ENCODE measurements at regions not wholly inside any gene's neighbourhood (a gene's known extent, or its start where the extent isn't known, plus 50 kb on each side); places are given as distances from the start of the nearest gene placed in this dataset.

DNA sequence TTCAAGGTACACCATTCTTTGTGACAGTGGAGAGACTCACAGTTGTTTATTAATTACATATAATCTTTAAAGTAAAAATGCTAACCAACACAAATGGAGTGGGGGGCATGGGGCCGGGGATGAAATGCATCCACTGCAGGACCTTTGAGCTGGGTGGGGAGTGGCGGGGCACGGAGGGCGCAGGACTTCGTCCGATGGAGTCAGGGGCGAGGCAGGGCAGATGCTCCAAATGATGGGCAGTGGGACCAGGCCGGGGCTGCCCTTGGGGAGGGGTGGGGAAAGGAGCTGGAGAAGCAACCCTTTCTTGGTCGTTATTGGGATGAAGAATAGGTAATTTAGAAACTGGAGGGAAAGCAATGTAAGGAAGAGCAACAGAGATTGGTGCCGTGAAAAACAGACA, 220.0 kb downstream of the TEX29 start:
- ATAC-seq: no peak
- CTCF ChIA-PET: interaction anchor here (1.3 kb wide), 1 partner anchor 97 kb away, joined by 4 read pairs; no protein-coding TSS in a partner anchor
- Mint-ChIP-seq H3K27me3 (ENCODE audit: low read depth) (peaks cover 20% of the 10 kb centered on the region), H3K4me1 (peaks cover 42% of the 10 kb centered on the region), H3K4me3 (no peak overlapping the region), H3K27ac (no peak overlapping the region), H3K36me3 (no peaks in the 10 kb centered on the region), H3K9me3 (peaks cover 15% of the 10 kb centered on the region)
- TF ChIP-seq PRRX2 (CRISPR knock-in tag; IDR thresholded peaks at IDR 0.05) (no peak), MXD4 (CRISPR knock-in tag; IDR thresholded peaks at IDR 0.05; ENCODE audit: borderline replicate concordance) (no peak), ATF1 (CRISPR knock-in tag; IDR thresholded peaks at IDR 0.05) (no peak), EMX1 (CRISPR knock-in tag; IDR thresholded peaks at IDR 0.05) (no peak), IRF2 (CRISPR knock-in tag; IDR thresholded peaks at IDR 0.05; ENCODE audit: borderline replicate concordance, low read depth) (no peak), NR1H2 (CRISPR knock-in tag; IDR thresholded peaks at IDR 0.05) (no peak), OVOL2 (CRISPR knock-in tag; IDR thresholded peaks at IDR 0.05; ENCODE audit: borderline replicate concordance) (no peak), TEAD4 (CRISPR knock-in tag; IDR thresholded peaks at IDR 0.05) (no peak), CREM (CRISPR knock-in tag; IDR thresholded peaks at IDR 0.05) (no peak), GRHL2 (CRISPR knock-in tag; IDR thresholded peaks at IDR 0.05; ENCODE audit: insufficient replicate concordance, severe bottlenecking) (no peak)
- TF ChIP-seq, protein P1, sequence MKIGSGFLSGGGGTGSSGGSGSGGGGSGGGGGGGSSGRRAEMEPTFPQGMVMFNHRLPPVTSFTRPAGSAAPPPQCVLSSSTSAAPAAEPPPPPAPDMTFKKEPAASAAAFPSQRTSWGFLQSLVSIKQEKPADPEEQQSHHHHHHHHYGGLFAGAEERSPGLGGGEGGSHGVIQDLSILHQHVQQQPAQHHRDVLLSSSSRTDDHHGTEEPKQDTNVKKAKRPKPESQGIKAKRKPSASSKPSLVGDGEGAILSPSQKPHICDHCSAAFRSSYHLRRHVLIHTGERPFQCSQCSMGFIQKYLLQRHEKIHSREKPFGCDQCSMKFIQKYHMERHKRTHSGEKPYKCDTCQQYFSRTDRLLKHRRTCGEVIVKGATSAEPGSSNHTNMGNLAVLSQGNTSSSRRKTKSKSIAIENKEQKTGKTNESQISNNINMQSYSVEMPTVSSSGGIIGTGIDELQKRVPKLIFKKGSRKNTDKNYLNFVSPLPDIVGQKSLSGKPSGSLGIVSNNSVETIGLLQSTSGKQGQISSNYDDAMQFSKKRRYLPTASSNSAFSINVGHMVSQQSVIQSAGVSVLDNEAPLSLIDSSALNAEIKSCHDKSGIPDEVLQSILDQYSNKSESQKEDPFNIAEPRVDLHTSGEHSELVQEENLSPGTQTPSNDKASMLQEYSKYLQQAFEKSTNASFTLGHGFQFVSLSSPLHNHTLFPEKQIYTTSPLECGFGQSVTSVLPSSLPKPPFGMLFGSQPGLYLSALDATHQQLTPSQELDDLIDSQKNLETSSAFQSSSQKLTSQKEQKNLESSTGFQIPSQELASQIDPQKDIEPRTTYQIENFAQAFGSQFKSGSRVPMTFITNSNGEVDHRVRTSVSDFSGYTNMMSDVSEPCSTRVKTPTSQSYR (CRISPR knock-in tag; IDR thresholded peaks at IDR 0.05): no peak
- TF ChIP-seq, protein P2, sequence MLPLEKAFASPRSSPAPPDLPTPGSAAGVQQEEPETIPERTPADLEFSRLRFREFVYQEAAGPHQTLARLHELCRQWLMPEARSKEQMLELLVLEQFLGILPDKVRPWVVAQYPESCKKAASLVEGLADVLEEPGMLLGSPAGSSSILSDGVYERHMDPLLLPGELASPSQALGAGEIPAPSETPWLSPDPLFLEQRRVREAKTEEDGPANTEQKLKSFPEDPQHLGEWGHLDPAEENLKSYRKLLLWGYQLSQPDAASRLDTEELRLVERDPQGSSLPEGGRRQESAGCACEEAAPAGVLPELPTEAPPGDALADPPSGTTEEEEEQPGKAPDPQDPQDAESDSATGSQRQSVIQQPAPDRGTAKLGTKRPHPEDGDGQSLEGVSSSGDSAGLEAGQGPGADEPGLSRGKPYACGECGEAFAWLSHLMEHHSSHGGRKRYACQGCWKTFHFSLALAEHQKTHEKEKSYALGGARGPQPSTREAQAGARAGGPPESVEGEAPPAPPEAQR (CRISPR knock-in tag; IDR thresholded peaks at IDR 0.05): no peak
- TF ChIP-seq, protein P3, sequence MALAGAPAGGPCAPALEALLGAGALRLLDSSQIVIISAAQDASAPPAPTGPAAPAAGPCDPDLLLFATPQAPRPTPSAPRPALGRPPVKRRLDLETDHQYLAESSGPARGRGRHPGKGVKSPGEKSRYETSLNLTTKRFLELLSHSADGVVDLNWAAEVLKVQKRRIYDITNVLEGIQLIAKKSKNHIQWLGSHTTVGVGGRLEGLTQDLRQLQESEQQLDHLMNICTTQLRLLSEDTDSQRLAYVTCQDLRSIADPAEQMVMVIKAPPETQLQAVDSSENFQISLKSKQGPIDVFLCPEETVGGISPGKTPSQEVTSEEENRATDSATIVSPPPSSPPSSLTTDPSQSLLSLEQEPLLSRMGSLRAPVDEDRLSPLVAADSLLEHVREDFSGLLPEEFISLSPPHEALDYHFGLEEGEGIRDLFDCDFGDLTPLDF (CRISPR knock-in tag; IDR thresholded peaks at IDR 0.05): no peak
- TF ChIP-seq, protein P4, sequence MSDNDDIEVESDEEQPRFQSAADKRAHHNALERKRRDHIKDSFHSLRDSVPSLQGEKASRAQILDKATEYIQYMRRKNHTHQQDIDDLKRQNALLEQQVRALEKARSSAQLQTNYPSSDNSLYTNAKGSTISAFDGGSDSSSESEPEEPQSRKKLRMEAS (CRISPR knock-in tag; IDR thresholded peaks at IDR 0.05): no peak
- TF ChIP-seq, protein P5, sequence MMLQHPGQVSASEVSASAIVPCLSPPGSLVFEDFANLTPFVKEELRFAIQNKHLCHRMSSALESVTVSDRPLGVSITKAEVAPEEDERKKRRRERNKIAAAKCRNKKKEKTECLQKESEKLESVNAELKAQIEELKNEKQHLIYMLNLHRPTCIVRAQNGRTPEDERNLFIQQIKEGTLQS (CRISPR knock-in tag; conservative IDR thresholded peaks at IDR 0.05): no peak
- TF ChIP-seq, protein P6, sequence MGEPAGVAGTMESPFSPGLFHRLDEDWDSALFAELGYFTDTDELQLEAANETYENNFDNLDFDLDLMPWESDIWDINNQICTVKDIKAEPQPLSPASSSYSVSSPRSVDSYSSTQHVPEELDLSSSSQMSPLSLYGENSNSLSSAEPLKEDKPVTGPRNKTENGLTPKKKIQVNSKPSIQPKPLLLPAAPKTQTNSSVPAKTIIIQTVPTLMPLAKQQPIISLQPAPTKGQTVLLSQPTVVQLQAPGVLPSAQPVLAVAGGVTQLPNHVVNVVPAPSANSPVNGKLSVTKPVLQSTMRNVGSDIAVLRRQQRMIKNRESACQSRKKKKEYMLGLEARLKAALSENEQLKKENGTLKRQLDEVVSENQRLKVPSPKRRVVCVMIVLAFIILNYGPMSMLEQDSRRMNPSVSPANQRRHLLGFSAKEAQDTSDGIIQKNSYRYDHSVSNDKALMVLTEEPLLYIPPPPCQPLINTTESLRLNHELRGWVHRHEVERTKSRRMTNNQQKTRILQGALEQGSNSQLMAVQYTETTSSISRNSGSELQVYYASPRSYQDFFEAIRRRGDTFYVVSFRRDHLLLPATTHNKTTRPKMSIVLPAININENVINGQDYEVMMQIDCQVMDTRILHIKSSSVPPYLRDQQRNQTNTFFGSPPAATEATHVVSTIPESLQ (CRISPR knock-in tag; IDR thresholded peaks at IDR 0.05): no peak
- TF ChIP-seq, protein P7, sequence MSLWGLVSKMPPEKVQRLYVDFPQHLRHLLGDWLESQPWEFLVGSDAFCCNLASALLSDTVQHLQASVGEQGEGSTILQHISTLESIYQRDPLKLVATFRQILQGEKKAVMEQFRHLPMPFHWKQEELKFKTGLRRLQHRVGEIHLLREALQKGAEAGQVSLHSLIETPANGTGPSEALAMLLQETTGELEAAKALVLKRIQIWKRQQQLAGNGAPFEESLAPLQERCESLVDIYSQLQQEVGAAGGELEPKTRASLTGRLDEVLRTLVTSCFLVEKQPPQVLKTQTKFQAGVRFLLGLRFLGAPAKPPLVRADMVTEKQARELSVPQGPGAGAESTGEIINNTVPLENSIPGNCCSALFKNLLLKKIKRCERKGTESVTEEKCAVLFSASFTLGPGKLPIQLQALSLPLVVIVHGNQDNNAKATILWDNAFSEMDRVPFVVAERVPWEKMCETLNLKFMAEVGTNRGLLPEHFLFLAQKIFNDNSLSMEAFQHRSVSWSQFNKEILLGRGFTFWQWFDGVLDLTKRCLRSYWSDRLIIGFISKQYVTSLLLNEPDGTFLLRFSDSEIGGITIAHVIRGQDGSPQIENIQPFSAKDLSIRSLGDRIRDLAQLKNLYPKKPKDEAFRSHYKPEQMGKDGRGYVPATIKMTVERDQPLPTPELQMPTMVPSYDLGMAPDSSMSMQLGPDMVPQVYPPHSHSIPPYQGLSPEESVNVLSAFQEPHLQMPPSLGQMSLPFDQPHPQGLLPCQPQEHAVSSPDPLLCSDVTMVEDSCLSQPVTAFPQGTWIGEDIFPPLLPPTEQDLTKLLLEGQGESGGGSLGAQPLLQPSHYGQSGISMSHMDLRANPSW (CRISPR knock-in tag; conservative IDR thresholded peaks at IDR 0.05; ENCODE audit: low read depth): no peak
- TF ChIP-seq, protein P8, sequence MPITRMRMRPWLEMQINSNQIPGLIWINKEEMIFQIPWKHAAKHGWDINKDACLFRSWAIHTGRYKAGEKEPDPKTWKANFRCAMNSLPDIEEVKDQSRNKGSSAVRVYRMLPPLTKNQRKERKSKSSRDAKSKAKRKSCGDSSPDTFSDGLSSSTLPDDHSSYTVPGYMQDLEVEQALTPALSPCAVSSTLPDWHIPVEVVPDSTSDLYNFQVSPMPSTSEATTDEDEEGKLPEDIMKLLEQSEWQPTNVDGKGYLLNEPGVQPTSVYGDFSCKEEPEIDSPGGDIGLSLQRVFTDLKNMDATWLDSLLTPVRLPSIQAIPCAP (CRISPR knock-in tag; IDR thresholded peaks at IDR 0.05): no peak
- TF ChIP-seq, protein P9, sequence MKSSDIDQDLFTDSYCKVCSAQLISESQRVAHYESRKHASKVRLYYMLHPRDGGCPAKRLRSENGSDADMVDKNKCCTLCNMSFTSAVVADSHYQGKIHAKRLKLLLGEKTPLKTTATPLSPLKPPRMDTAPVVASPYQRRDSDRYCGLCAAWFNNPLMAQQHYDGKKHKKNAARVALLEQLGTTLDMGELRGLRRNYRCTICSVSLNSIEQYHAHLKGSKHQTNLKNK (CRISPR knock-in tag; IDR thresholded peaks at IDR 0.05): no peak
- TF ChIP-seq, protein P10, sequence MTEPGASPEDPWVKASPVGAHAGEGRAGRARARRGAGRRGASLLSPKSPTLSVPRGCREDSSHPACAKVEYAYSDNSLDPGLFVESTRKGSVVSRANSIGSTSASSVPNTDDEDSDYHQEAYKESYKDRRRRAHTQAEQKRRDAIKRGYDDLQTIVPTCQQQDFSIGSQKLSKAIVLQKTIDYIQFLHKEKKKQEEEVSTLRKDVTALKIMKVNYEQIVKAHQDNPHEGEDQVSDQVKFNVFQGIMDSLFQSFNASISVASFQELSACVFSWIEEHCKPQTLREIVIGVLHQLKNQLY (CRISPR knock-in tag; IDR thresholded peaks at IDR 0.05): no peak
- POLR2A ChIA-PET: no interaction called here
- no peak for DNase-seq (ENCODE audit: low spot score)

All from WTC11 (cell line).